ENCODE measurements at regions not wholly inside any gene's neighbourhood (a gene's known extent, or its start where the extent isn't known, plus 50 kb on each side); places are given as distances from the start of the nearest gene placed in this dataset.
"Not testable (repeated sequence)": the region's sequence is repeated elsewhere in the genome, so short reads cannot be mapped to it uniquely, and the experiment has no call there.

DNA sequence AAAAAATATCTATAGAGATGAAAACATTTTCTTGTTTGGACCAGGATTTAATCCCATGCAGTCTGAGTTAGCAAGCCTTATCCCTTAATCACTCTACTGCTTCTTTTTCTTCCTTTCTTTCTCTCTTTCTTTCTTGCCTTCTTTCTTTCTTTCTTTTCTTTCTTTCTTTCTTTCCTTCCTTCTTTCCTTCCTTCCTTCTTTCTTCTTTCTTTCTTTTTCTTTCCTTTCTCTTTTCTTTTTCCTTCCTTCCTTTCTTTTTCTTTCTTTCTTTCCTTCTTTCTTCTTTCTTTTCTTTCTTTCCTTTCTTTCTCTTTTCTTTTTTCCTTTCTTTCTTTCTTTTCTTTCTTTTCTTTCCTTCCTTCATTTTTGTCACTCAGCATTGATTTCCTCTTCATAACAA is 434.6 kb downstream of the FAT4 start:
- no peak for DNase-seq (ENCODE audit: low read depth)

DNA sequence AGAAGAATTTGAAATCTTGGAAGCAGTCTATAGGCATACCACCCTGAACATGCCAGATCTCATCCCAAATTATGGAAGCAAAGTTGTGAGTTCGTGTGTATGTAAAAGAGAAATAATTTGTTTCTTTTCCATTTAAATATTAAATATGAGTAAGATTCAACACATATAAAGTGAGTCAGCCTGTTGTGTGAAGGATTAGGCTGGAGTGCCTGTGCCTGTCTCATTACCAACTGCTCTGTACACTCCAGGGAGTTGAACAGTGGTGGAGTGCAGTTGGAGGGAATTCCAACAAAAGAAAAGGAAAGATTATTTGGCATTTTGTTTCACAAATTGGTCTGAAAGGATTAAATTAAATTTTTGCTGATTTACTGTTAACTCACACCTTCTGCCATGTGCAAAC is 435.6 kb downstream of the FAT4 start:
- no peak for DNase-seq (ENCODE audit: low read depth)

GRCh38 chr4:125750828-125751466 is 436.2 kb downstream of the FAT4 start:
- peak; percentile 57 for DNase-seq (ENCODE audit: low read depth)

DNA sequence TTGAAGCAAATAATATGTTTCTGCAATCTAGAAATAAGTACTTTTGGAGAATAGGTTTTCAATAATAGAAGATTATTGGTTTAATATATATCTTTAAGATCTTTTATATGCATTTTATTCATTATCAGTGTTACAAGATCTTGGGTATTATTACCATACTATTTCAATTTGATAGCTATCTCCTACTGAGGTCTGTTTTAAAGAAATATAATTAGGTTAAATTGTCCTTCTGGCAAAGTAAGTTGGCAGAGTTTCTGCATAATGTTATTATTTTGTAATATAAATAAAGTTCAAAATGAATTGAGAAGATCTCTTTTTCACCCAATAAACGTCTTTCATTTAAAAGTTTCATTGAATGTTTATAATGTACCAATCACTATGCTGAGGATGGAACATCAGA is 443.7 kb downstream of the FAT4 start:
- DNase-seq (ENCODE audit: low read depth): no peak

DNA sequence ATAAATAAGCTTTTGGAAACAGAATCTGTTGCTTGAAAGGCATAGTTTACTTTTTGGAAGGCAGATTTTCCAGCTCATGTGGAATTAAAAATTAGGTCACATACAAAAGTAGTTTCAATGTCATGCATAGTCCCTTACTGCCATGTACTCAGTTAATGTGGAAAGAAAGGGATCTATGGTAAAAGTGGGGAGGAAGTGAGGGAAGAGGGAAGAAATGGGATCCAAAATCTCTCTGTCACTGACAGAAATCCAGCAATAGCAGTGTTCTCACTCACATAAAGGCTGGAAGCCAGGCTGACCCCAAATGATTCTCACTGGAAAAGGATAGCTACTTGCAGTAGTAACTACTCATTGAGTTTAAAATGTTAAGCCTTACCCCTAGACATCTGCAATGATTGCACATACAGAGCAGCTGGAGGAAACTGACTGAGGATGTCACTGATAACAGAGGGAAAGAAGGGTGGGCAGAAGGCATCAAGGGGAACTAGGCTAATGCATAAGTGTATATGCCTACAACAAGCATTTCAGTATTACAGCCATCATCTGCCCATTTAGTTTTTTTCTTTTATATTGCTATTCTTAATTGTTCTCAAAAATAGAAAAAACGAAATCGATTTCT is 445.6 kb downstream of the FAT4 start:
- DNase-seq (ENCODE audit: low read depth): no peak

GRCh38 chr4:125760956-125761355 is 446.2 kb downstream of the FAT4 start:
- DNase-seq (ENCODE audit: low read depth): no peak

GRCh38 chr4:125762537-125762936 is 447.8 kb downstream of the FAT4 start:
- no peak for DNase-seq (ENCODE audit: low read depth)

DNA sequence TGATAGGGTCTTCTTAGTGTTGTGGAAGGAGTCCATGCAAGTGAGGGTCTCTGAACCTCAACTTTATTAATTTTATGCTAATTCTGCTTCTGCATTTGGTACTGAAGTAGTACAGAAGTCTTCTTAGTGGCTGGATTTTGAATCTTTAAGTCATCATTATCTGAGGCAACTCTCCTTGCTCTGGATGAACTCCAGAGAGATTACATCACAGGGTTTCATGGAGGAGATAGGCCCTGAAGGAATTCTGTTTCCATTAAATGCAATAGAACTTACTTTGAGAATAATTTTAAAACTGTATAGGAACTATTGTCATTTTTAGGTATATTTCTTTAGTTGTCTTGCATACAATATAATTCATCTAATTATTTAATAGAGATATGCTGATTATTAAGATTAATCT is 451.2 kb downstream of the FAT4 start:
- no peak for DNase-seq (ENCODE audit: low read depth)

- no peak for DNase-seq (ENCODE audit: low read depth)
These were observed 456.2 kb downstream of the FAT4 start for GRCh38 chr4:125770814-125771398.

- DNase-seq (ENCODE audit: low read depth): no peak
These were observed 457.9 kb downstream of the FAT4 start for GRCh38 chr4:125772680-125773079.

DNA sequence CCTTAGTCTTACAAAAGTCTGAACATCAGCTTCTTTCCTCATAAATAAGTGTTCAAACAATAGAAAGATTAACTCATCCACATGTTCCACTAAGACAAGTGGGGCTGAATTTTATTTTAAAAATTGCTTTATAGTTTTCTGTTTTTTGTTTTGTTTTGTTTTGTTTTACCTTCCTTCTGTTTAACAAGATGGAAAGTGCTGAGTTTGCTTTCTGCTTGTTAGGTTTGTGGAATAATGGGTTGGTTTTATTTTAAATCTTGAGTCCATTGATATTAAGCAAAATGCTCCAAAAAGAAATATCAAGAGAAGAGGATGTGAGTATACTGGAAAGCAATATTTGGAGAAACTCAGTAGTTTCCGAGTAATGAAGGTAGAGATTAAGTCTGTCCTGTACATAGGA is 458.7 kb downstream of the FAT4 start:
- DNase-seq (ENCODE audit: low read depth): no peak

DNA sequence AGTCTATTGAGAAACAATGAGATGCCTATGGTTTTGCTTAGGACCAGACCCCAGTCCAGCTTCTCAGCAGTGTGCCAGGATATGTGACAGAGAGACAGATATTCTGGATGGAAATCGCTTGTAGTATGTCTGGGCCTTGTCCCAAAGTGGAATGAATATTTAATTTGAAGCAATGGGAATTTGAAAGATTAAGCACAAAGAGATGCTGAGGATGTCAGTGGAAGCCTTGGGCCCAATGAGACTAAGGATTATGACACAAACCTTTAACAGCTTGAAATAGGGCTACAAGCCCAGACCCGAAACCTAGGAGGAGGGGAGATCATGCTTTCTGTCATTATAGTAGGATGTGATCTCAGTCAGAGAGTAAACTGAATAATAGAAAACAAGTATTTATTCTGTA is 459.2 kb downstream of the FAT4 start:
- DNase-seq (ENCODE audit: low read depth): no peak

DNA sequence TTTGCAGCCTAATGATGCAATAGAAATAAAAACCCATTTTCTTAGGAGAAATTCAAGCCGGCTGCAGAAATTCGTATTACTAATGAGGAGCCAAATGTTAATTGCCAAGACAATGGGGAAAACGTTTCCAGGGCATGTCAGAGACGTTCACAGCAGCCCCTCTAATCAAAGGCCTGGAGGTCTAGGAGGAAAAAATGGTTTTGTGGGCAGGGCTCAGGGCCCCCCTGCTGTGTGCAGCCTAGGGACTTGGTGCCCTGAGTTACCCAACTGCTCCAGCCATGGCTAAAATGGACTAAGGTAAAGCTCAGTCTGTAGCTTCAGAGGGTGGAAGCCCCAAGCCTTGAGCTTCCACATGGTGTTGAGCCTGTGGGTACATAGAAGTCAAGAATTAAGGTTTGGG is 461.4 kb downstream of the FAT4 start:
- no peak for DNase-seq (ENCODE audit: low read depth)

- DNase-seq (ENCODE audit: low read depth): no peak
These were observed 465.4 kb downstream of the FAT4 start for GRCh38 chr4:125780164-125780563.

- DNase-seq (ENCODE audit: low read depth): no peak
These were observed 466.0 kb downstream of the FAT4 start for GRCh38 chr4:125780747-125781146.

- no peak for DNase-seq (ENCODE audit: low read depth)
These were observed 466.9 kb downstream of the FAT4 start for GRCh38 chr4:125781651-125782050.

DNA sequence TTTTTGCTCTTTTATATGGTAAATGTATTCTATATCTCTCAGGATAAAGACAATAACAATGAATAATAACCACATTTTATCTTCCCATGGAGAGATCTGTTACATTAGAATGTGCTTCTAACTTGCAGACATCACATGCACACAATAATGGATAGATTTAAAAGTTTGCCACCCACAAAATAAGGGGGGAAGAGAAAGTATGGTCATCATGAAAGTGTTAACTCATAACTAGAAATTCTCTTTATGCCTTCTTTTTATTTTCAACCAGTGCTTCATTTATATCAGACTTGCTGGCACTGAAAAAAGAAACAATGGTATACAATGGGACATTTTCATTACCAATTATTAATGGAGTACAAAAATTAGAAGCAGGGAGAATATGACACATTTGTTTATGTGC is 470.0 kb downstream of the FAT4 start:
- no peak for DNase-seq (ENCODE audit: low read depth)

DNA sequence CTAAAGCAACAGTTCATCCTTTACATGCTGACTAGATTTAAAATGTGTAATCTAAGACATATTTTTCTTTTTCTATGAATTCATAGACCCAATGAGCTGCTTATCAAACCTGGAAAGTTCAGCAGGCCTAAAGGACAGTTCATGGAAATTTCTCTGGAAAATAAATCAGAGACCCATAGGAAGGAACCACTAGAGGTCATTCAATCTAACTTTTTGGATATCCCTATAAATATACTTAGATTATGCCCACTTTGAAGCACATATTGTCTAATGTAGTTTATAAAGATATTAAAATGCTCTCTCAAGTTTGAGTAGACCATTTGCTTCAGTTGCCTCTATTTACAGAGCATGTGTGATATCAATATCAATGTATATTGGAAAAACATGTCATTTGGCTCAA is 473.0 kb downstream of the FAT4 start:
- DNase-seq (ENCODE audit: low read depth): no peak

DNA sequence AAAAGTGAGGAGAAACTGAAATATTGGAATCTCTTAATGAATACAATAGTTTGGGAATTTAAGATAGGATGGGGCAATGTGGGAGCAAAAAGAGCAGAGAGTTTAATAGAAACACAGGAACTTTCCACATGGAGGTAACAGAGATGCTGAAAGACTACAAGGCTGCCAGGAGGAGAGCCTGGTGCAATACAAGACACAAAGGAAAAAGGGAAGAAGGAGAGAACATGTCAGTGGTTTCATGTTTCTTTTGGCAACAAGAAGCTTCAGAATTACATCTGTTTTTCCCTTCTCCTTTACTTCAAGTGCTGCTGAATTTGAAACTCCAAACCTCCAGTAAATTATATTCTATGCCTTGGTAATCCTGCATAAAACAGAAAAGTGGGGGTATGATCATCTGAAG is 474.3 kb downstream of the FAT4 start:
- no peak for DNase-seq (ENCODE audit: low read depth)

- DNase-seq (ENCODE audit: low read depth): no peak
These were observed 477.1 kb downstream of the FAT4 start for GRCh38 chr4:125791896-125792295.

DNA sequence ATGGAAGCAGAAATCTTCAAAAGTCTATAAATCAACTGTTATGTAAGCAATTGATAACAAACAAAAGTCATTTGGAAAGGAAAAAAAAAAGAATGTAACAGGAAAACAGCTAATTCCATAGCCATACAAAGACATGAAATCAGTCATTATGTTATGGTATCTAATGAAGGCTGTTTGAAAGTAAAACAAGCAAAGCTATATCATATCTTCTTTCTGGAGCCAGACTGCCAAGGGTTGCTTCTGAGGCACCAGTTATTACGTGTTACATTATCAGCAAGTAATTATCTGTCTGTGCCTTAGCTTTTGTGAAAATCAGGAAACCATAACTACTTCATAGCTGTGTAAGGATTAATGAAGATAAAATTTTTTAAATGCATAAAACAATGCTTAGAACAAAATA is 480.2 kb downstream of the FAT4 start:
- no peak for DNase-seq (ENCODE audit: low read depth)

GRCh38 chr4:125796138-125796537 is 481.4 kb downstream of the FAT4 start:
- DNase-seq (ENCODE audit: low read depth): no peak

DNA sequence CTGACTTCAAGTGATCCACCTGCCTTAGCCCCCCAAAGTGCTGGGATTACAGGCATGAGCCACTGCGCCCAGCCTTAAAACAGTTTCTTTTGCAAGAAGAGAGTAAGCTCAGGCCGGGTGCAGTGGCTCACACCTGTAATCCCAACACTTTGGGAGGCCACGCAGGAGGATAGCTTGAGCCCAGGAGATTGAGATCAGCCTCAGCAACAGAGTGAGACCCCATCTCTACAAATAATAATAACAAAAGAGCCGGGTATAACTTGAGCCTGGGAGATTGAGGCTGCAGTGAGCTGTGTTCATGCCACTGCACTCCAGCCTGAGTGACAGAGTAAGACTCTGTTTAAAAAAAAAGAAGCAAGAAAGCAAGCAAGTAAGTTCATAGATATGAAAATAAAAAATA is 482.9 kb downstream of the FAT4 start:
- not testable (repeated sequence) for DNase-seq (ENCODE audit: low read depth)

DNA sequence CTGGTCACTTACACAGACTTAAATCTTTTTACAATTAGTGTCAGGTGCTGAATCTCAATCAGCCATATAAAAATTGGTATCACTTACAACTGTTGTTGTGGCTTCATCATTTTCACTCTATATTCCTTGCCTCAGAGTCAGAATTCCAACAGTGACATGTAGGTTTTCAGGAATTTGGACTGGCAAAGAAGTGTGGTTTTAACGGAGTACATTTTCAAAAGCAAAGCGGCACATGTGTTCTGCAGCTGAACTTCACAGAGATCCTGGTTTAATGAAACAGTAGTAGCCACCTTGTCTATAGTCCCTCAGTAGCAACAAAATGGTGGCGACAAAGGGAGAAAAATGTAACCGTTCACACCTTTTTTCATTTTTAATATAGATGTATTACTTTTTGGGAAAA is 486.6 kb downstream of the FAT4 start:
- DNase-seq (ENCODE audit: low read depth): no peak
